Suppressor macrophage (primary cell): ENCODE measurements at regions not wholly inside any gene's neighbourhood (a gene's known extent, or its start where the extent isn't known, plus 50 kb on each side); places are given as distances from the start of the nearest gene placed in this dataset.

Source experiments
- DNase-seq, 4 experiments: peaks; one replicate each; pipeline ENCODE4 v3.0.0-alpha.2; 2020 to 2022

- DNase-seq: peak; percentile 62 to 88 (median 80)
Measured at GRCh38 chr2:74760875-74761630, 72.9 kb upstream of the HK2 start.

GRCh38 chr2:74762789-74763188 lies 71.1 kb upstream of the HK2 start:
- DNase-seq: peak in 3 of 4 experiments; percentile 38 to 44 (median 40)

- no peak for DNase-seq
Measured at GRCh38 chr2:74763962-74764428, 69.9 kb upstream of the HK2 start.

- peak; percentile 19 to 69 (median 48) for DNase-seq
Measured at GRCh38 chr2:74764429-74765272, 69.3 kb upstream of the HK2 start.

- no peak for DNase-seq
Measured at GRCh38 chr2:74766780-74767179, 67.1 kb upstream of the HK2 start.

- no peak for DNase-seq
Measured at GRCh38 chr2:74767618-74768017, 66.3 kb upstream of the HK2 start.

- peak; percentile 13 to 54 (median 46) for DNase-seq
Measured at GRCh38 chr2:74768401-74768914, 65.5 kb upstream of the HK2 start.

GRCh38 chr2:74772046-74772445 lies 61.9 kb upstream of the HK2 start:
- no peak for DNase-seq

- DNase-seq: peak; percentile 26 to 61 (median 50)
Measured at GRCh38 chr2:74777161-74777900, 56.6 kb upstream of the HK2 start.

- DNase-seq: peak in 1 of 4 experiments; percentile 21
Measured at GRCh38 chr2:74778381-74779264, 55.3 kb upstream of the HK2 start.

- DNase-seq: no peak
Measured at GRCh38 chr2:74779265-74779558, 54.7 kb upstream of the HK2 start.

GRCh38 chr2:74779587-74780135 lies 54.3 kb upstream of the HK2 start:
- no peak for DNase-seq
